Suprapubic skin (tissue), 4 donors: ENCODE measurements at regions not wholly inside any gene's neighbourhood (a gene's known extent, or its start where the extent isn't known, plus 50 kb on each side); places are given as distances from the start of the nearest gene placed in this dataset.

Source experiments
- CTCF ChIP-seq, 2 donors: fragments of 200-600 bp in 1 of 2; fragments of 450-650 bp in 1 of 2; sonication (generic) in 1 of 2; IDR thresholded peaks; one replicate each; pipeline ENCODE4 v1.5.1; 2016 to 2019; ENCODE audit warnings: antibody characterized with exemption in 2 of 2, mild to moderate bottlenecking in 1 of 2, moderate library complexity in 1 of 2
- EP300 ChIP-seq: sonication (generic); formaldehyde crosslinking; IDR thresholded peaks from one replicate; pipeline ENCODE4 v1.6.1; 2017; ENCODE audit warnings: antibody characterized with exemption
- POLR2A ChIP-seq, 2 donors: fragments of 450-650 bp; IDR thresholded peaks; one replicate each; pipeline ENCODE4 v1.6.1; 2017; ENCODE audit warnings: antibody characterized with exemption in 2 of 2, mild to moderate bottlenecking in 2 of 2, moderate library complexity in 2 of 2
- POLR2AphosphoS5 ChIP-seq, 3 donors: sonication (generic); formaldehyde crosslinking; IDR thresholded peaks; one replicate each; pipeline ENCODE4 v1.6.1; 2017; ENCODE audit warnings: antibody characterized with exemption in 3 of 3

- TF ChIP-seq POLR2A (IDR thresholded peaks at IDR 0.05) (no peak), CTCF (IDR thresholded peaks at IDR 0.05) (no peak), POLR2AphosphoS5 (IDR thresholded peaks at IDR 0.05) (no peak), EP300 (no peak)
Measured at GRCh38 chr5:164065266-164065665, 559.8 kb downstream of the MAT2B start.
